Endothelial cell of umbilical vein (primary cell): ENCODE measurements at regions not wholly inside any gene's neighbourhood (a gene's known extent, or its start where the extent isn't known, plus 50 kb on each side); places are given as distances from the start of the nearest gene placed in this dataset.

Experiments
- BruUV-seq: library from RNA; stranded (reverse); fragments of 400-500 nt; replicated peaks from 2 replicates; lab custom pipeline; 2021; lab: Mats Ljungman, UMichigan
- CTCF ChIA-PET: fragments of 300-600, 350-600 bp; sonication (Branson Sonifier 250); formaldehyde crosslinking; loops from one replicate; lab custom pipeline; 2021; ENCODE audit warnings: antibody characterized with exemption, inconsistent platforms; lab: Charles Lee
- POLR2A ChIA-PET: fragments of 300-600, 350-600 bp; sonication (Branson Sonifier 250); formaldehyde crosslinking; loops from one replicate; lab custom pipeline; 2021; ENCODE audit warnings: antibody characterized with exemption, inconsistent platforms; lab: Charles Lee
- DNase-seq: peaks from one replicate; pipeline ENCODE4 v3.0.0-alpha.2; 2011; ENCODE audit warnings: low read depth, low spot score
- FAIRE-seq: peaks from 2 replicates; lab custom pipeline; 2011; peaks lifted over from hg19 to GRCh38; lab: Jason Lieb, UNC
- H2AFZ ChIP-seq: 2 replicates; pipeline ENCODE4 v1.6.0; 2012; ENCODE audit warnings: low read depth, low read length, control low read depth, inconsistent platforms
- H3K27ac ChIP-seq: 2 replicates; pipeline ENCODE4 v1.5.1; 2011; ENCODE audit warnings: low read depth, mild to moderate bottlenecking, control low read depth, low read length, moderate library complexity; ENCODE audit not compliant: insufficient read depth
- H3K27me3 ChIP-seq, 2 experiments: 2 replicates each; pipeline versions ENCODE4 v1.6.0 to v1.6.1; 2011; ENCODE audit warnings: low read length in 2 of 2, mixed read lengths in 1 of 2; ENCODE audit not compliant: control insufficient read depth in 2 of 2, insufficient read depth in 2 of 2
- H3K36me3 ChIP-seq, 2 experiments: 2 replicates in 1 of 2; 3 replicates in 1 of 2; pipeline ENCODE4 v1.5.1; 2011; ENCODE audit warnings: low read length in 2 of 2, mild to moderate bottlenecking in 1 of 2, moderate library complexity in 1 of 2; ENCODE audit not compliant: control insufficient read depth in 2 of 2, insufficient read depth in 2 of 2; ENCODE audit errors: extremely low read depth in 1 of 2
- H3K4me1 ChIP-seq: 3 replicates; pipeline ENCODE4 v1.5.1; 2011; ENCODE audit warnings: mild to moderate bottlenecking, low read length; ENCODE audit not compliant: control insufficient read depth, insufficient read depth; ENCODE audit errors: extremely low read depth
- H3K4me2 ChIP-seq: 2 replicates; pipeline ENCODE4 v1.6.1; 2011; ENCODE audit warnings: low read length, control low read depth, mixed read lengths; ENCODE audit not compliant: insufficient read depth
- H3K4me3 ChIP-seq, 3 experiments: fragments of 200-600 bp in 1 of 3; sonication (generic), shearing (Covaris generic) in 1 of 3; replicated peaks in 1 of 3; 2 replicates each; pipeline ENCODE4 v1.5.1; 2011 to 2016; ENCODE audit warnings: control low read depth in 3 of 3, low read length in 3 of 3, mild to moderate bottlenecking in 2 of 3, inconsistent platforms in 1 of 3, low read depth in 1 of 3, moderate library complexity in 1 of 3; ENCODE audit not compliant: insufficient read depth in 1 of 3
- H3K79me2 ChIP-seq: 2 replicates; pipeline ENCODE4 v1.6.0; 2012; ENCODE audit warnings: low read length, inconsistent platforms; ENCODE audit not compliant: control insufficient read depth, insufficient read depth
- H3K9ac ChIP-seq: replicated peaks from 2 replicates; pipeline ENCODE3; 2011; ENCODE audit warnings: low read length, control low read depth; ENCODE audit not compliant: insufficient read depth; ENCODE audit errors: extremely low read depth
- H3K9me1 ChIP-seq: replicated peaks from 3 replicates; pipeline ENCODE4 v1.6.0; 2011; ENCODE audit warnings: mild to moderate bottlenecking, low read length; ENCODE audit not compliant: control insufficient read depth, insufficient read depth; ENCODE audit errors: extremely low read depth
- H3K9me3 ChIP-seq: replicated peaks from 2 replicates; pipeline ENCODE4 v1.5.1; 2012; ENCODE audit warnings: low read length, inconsistent platforms; ENCODE audit not compliant: control insufficient read depth, insufficient read depth
- H4K20me1 ChIP-seq: replicated peaks from 2 replicates; pipeline ENCODE3; 2011; ENCODE audit warnings: mild to moderate bottlenecking, low read length; ENCODE audit not compliant: control insufficient read depth, insufficient read depth; ENCODE audit errors: extremely low read depth
- EZH2 ChIP-seq: IDR thresholded peaks from 2 replicates; pipeline ENCODE4 v1.6.1; 2012; ENCODE audit warnings: borderline replicate concordance, low read depth, mild to moderate bottlenecking, moderate library complexity, low read length, inconsistent platforms; ENCODE audit not compliant: severe bottlenecking
- GATA2 ChIP-seq: IDR thresholded peaks from 2 replicates; pipeline ENCODE4 v1.7.0; 2011; ENCODE audit warnings: low read depth, mild to moderate bottlenecking, moderate library complexity, mixed read lengths, low read length; ENCODE audit not compliant: insufficient read length, insufficient read depth
- JUN ChIP-seq: IDR thresholded peaks from 2 replicates; pipeline ENCODE4 v1.6.1; 2011; ENCODE audit warnings: borderline replicate concordance, low read depth; ENCODE audit not compliant: insufficient read length, insufficient read depth
- POLR2A ChIP-seq: IDR thresholded peaks from 2 replicates; pipeline ENCODE4 v1.6.1; 2012; ENCODE audit warnings: low read depth, mild to moderate bottlenecking, control low read depth, low read length
- POLR2AphosphoS5 ChIP-seq: IDR thresholded peaks from 2 replicates; pipeline ENCODE4 v1.6.1; 2012; ENCODE audit warnings: low read depth, mild to moderate bottlenecking, control low read depth, low read length, moderate library complexity; ENCODE audit not compliant: insufficient read depth
- dilution Hi-C: fragments of 300-500 bp; cut with MboI; formaldehyde crosslinking; loops from one replicate; pipeline ENCODE4 v1.15.0; 2019; ENCODE audit warnings: low sequenced_read_pairs; ENCODE audit not compliant: extremely low pct_ligation_motif_present
- intact Hi-C: fragments of 100-400 bp; cut with micrococcal nuclease; formaldehyde crosslinking; loops from one replicate; pipeline ENCODE4 v1.10.0; 2022

- TF ChIP-seq POLR2AphosphoS5 (no peak), POLR2A (no peak), GATA2 (no peak)
- no peaks in the 10 kb centered on the region for H3K36me3 ChIP-seq
- H3K79me2 ChIP-seq: no peaks in the 10 kb centered on the region
- DNase-seq (no peak), FAIRE-seq (no peak)
- no peaks in the 10 kb centered on the region for H3K9me1 ChIP-seq
- POLR2A ChIA-PET: interaction anchor here (0.6 kb wide), 1 partner anchor 213 kb away, joined by 3 read pairs; no protein-coding TSS in a partner anchor
- H3K27ac ChIP-seq: no peak overlapping the region
- intact Hi-C loops (no loop called here), dilution Hi-C loops (no loop called here)
- H3K27me3 ChIP-seq: peaks cover 2 to 11% of the 10 kb centered on the region in 2 experiments
- H3K4me2 ChIP-seq: no peak overlapping the region
- H3K4me3 ChIP-seq: no peak overlapping the region
- no peaks in the 10 kb centered on the region for H3K4me1 ChIP-seq
- H3K9me3 ChIP-seq: no peaks in the 10 kb centered on the region
- CTCF ChIA-PET: interaction anchor here (0.9 to 1.2 kb wide), 2 partner anchors 14 to 442 kb away, joined by 3 to 7 read pairs; no protein-coding TSS in a partner anchor
- no peak overlapping the region for H3K9ac ChIP-seq
- H2AFZ ChIP-seq: no peak overlapping the region
- BruUV-seq: no TSS peak
- no peaks in the 10 kb centered on the region for H4K20me1 ChIP-seq
Measured at GRCh38 chr11:69573761-69574607, 67.0 kb upstream of the CCND1 start.

GRCh38 chr11:69574608-69575255, 66.2 kb upstream of the CCND1 start:
- H3K27ac ChIP-seq: no peak overlapping the region
- no peaks in the 10 kb centered on the region for H3K9me3 ChIP-seq
- no peaks in the 10 kb centered on the region for H3K36me3 ChIP-seq
- no peak overlapping the region for H3K9ac ChIP-seq
- no peak overlapping the region for H3K4me2 ChIP-seq
- no TSS peak for BruUV-seq
- peaks cover 2 to 13% of the 10 kb centered on the region in 2 experiments for H3K27me3 ChIP-seq
- no peak for DNase-seq
- POLR2A ChIA-PET: no interaction called here
- TF ChIP-seq JUN: no peak
- TF ChIP-seq EZH2: no peak
- H3K4me3 ChIP-seq: no peak overlapping the region
- no peaks in the 10 kb centered on the region for H4K20me1 ChIP-seq
- intact Hi-C loops (no loop called here), dilution Hi-C loops (no loop called here)
- CTCF ChIA-PET: interaction anchor here (0.9 to 1.2 kb wide), 2 partner anchors 14 to 443 kb away, joined by 3 to 7 read pairs; no protein-coding TSS in a partner anchor
- FAIRE-seq: no peak
- no peaks in the 10 kb centered on the region for H3K9me1 ChIP-seq
- H3K79me2 ChIP-seq: no peaks in the 10 kb centered on the region
- H2AFZ ChIP-seq: no peak overlapping the region
- H3K4me1 ChIP-seq: no peaks in the 10 kb centered on the region
